ENCODE measurements at regions not wholly inside any gene's neighbourhood (a gene's known extent, or its start where the extent isn't known, plus 50 kb on each side); places are given as distances from the start of the nearest gene placed in this dataset.

- no peak for DNase-seq (ENCODE audit: low read depth in 3 of 3)
Observed at GRCh38 chr12:74454109-74454508, 83.5 kb upstream of the ATXN7L3B start.

GRCh38 chr12:74455429-74455828 lies 82.2 kb upstream of the ATXN7L3B start:
- DNase-seq (ENCODE audit: low read depth in 3 of 3) = no peak

- no peak for DNase-seq (ENCODE audit: low read depth in 3 of 3)
Observed at GRCh38 chr12:74456431-74456830, 81.2 kb upstream of the ATXN7L3B start.

GRCh38 chr12:74468401-74468800 lies 69.2 kb upstream of the ATXN7L3B start:
- DNase-seq (ENCODE audit: low read depth in 3 of 3) = no peak

- DNase-seq (ENCODE audit: low read depth in 3 of 3) = no peak
Observed at GRCh38 chr12:74476234-74476633, 61.4 kb upstream of the ATXN7L3B start.

GRCh38 chr12:74481078-74481477 lies 56.6 kb upstream of the ATXN7L3B start:
- no peak for DNase-seq (ENCODE audit: low read depth in 3 of 3)

GRCh38 chr12:74482115-74482514 lies 55.5 kb upstream of the ATXN7L3B start:
- DNase-seq (ENCODE audit: low read depth in 3 of 3) = no peak

- DNase-seq (ENCODE audit: low read depth in 3 of 3) = no peak
Observed at GRCh38 chr12:74483057-74483456, 54.6 kb upstream of the ATXN7L3B start.
